Ishikawa (cell line): ENCODE measurements at regions not wholly inside any gene's neighbourhood (a gene's known extent, or its start where the extent isn't known, plus 50 kb on each side); places are given as distances from the start of the nearest gene placed in this dataset.

Experiments
- CREB1 ChIP-seq: IDR thresholded peaks from 2 replicates; pipeline ENCODE4 v1.6.1; 2012; ENCODE audit warnings: low read depth
- EP300 ChIP-seq: IDR thresholded peaks from 2 replicates; pipeline ENCODE4 v1.6.1; 2012; ENCODE audit warnings: borderline replicate concordance
- FOXM1 ChIP-seq: IDR thresholded peaks from 2 replicates; pipeline ENCODE4 v1.6.1; 2012; ENCODE audit warnings: low read depth, borderline replicate concordance
- NFIC ChIP-seq: IDR thresholded peaks from 2 replicates; pipeline ENCODE4 v1.6.1; 2012
- RAD21 ChIP-seq: IDR thresholded peaks from 2 replicates; pipeline ENCODE4 v1.6.1; 2012; ENCODE audit warnings: low read depth
- TAF1 ChIP-seq: IDR thresholded peaks from 2 replicates; pipeline ENCODE4 v1.6.1; 2012; ENCODE audit warnings: low read depth, mild to moderate bottlenecking
- TCF12 ChIP-seq: IDR thresholded peaks from 2 replicates; pipeline ENCODE4 v1.6.1; 2012; ENCODE audit warnings: low read depth
- TEAD4 ChIP-seq: IDR thresholded peaks from 2 replicates; pipeline ENCODE4 v1.6.1; 2012
- USF1 ChIP-seq: IDR thresholded peaks from 2 replicates; pipeline ENCODE4 v1.6.1; 2012
- YY1 ChIP-seq: IDR thresholded peaks from 2 replicates; pipeline ENCODE4 v1.6.1; 2012; ENCODE audit warnings: low read depth
- ZBTB7A ChIP-seq: IDR thresholded peaks from 2 replicates; pipeline ENCODE4 v1.6.1; 2012; ENCODE audit warnings: low read depth
- TF ChIP-seq, protein P1 (sequence below): IDR thresholded peaks from 2 replicates; pipeline ENCODE4 v1.6.1; 2012; ENCODE audit warnings: low read depth, mild to moderate bottlenecking
- TF ChIP-seq, protein P2 (sequence below): IDR thresholded peaks from 2 replicates; pipeline ENCODE4 v1.6.1; 2012

DNA sequence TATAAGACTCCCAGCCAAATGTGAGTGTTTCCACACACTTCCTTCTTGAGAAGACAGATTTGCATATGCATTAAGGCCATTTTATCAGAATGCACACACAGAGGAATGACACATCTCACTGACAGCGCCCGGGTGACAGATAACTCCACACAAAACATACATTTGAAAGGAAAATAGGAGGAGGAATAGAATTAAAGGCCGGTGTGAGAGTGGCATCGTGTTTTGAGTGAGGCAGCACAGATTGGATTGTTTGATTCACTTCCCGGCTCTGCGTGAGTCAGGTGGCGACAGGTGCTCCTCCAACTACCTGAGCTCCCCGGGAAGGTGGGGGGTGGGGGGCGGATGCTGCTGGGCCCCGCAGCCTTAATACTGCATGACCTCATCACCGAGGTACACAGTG is 429.0 kb downstream of the TSHZ3 start:
- TF ChIP-seq, protein P1, sequence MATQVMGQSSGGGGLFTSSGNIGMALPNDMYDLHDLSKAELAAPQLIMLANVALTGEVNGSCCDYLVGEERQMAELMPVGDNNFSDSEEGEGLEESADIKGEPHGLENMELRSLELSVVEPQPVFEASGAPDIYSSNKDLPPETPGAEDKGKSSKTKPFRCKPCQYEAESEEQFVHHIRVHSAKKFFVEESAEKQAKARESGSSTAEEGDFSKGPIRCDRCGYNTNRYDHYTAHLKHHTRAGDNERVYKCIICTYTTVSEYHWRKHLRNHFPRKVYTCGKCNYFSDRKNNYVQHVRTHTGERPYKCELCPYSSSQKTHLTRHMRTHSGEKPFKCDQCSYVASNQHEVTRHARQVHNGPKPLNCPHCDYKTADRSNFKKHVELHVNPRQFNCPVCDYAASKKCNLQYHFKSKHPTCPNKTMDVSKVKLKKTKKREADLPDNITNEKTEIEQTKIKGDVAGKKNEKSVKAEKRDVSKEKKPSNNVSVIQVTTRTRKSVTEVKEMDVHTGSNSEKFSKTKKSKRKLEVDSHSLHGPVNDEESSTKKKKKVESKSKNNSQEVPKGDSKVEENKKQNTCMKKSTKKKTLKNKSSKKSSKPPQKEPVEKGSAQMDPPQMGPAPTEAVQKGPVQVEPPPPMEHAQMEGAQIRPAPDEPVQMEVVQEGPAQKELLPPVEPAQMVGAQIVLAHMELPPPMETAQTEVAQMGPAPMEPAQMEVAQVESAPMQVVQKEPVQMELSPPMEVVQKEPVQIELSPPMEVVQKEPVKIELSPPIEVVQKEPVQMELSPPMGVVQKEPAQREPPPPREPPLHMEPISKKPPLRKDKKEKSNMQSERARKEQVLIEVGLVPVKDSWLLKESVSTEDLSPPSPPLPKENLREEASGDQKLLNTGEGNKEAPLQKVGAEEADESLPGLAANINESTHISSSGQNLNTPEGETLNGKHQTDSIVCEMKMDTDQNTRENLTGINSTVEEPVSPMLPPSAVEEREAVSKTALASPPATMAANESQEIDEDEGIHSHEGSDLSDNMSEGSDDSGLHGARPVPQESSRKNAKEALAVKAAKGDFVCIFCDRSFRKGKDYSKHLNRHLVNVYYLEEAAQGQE, result no peak
- no peak for TF ChIP-seq EP300
- no peak for TF ChIP-seq RAD21
- TF ChIP-seq TAF1, result no peak
- TF ChIP-seq NFIC, result no peak
- TF ChIP-seq, protein P2, sequence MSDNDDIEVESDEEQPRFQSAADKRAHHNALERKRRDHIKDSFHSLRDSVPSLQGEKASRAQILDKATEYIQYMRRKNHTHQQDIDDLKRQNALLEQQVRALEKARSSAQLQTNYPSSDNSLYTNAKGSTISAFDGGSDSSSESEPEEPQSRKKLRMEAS, result no peak
- no peak for TF ChIP-seq YY1
- no peak for TF ChIP-seq USF1
- no peak for TF ChIP-seq TEAD4
- TF ChIP-seq FOXM1, result no peak
- no peak for TF ChIP-seq TCF12
- TF ChIP-seq ZBTB7A, result no peak
- TF ChIP-seq CREB1, result no peak
